ENCODE measurements at regions not wholly inside any gene's neighbourhood (a gene's known extent, or its start where the extent isn't known, plus 50 kb on each side); places are given as distances from the start of the nearest gene placed in this dataset.
"Not testable (repeated sequence)": the region's sequence is repeated elsewhere in the genome, so short reads cannot be mapped to it uniquely, and the experiment has no call there.

- no peaks in the 10 kb centered on the region for H3K27me3 ChIP-seq (ENCODE audit: insufficient read depth, low read length)
- H3K9me3 ChIP-seq (ENCODE audit: low read length): no peaks in the 10 kb centered on the region
- no peak overlapping the region for H2AFZ ChIP-seq (ENCODE audit: low read length)
- no peak for TF ChIP-seq CTCF (IDR thresholded peaks at IDR 0.05; ENCODE audit: low read length)
- TF ChIP-seq EZH2 (IDR thresholded peaks at IDR 0.05; ENCODE audit: borderline replicate concordance, low read length): no peak
- no peaks in the 10 kb centered on the region for H3K79me2 ChIP-seq (ENCODE audit: insufficient read depth, low read length)
- H3K9me2 ChIP-seq (ENCODE audit: low read depth, low read length): no peaks in the 10 kb centered on the region
- no peaks in the 10 kb centered on the region for H3K4me1 ChIP-seq (ENCODE audit: insufficient read depth, low read length, severe bottlenecking)
- no peak overlapping the region for H3K27ac ChIP-seq (ENCODE audit: low read depth, low read length, poor library complexity, severe bottlenecking)
- no peaks in the 10 kb centered on the region for H3F3A ChIP-seq (ENCODE audit: insufficient read depth, low read length)
- no peaks in the 10 kb centered on the region for H3K36me3 ChIP-seq (ENCODE audit: insufficient read depth, low read length)
- no peak overlapping the region for H3K9ac ChIP-seq (ENCODE audit: low read length)
- no peak overlapping the region for H3K4me3 ChIP-seq (ENCODE audit: low read depth, low read length, poor library complexity, severe bottlenecking)
- H4K20me1 ChIP-seq (ENCODE audit: insufficient read depth, low read length): no peaks in the 10 kb centered on the region
- no peak overlapping the region for H3K4me2 ChIP-seq (ENCODE audit: low read length)
Observed at GRCh38 chr5:174945853-174946252, 221.5 kb downstream of the MSX2 start.

- no peak for TF ChIP-seq CTCF (IDR thresholded peaks at IDR 0.05; ENCODE audit: low read length)
- TF ChIP-seq EZH2 (IDR thresholded peaks at IDR 0.05; ENCODE audit: borderline replicate concordance, low read length): no peak
- Histone ChIP-seq H3K27ac (ENCODE audit: low read depth, low read length, poor library complexity, severe bottlenecking) (no peak overlapping the region), H2AFZ (ENCODE audit: low read length) (no peak overlapping the region), H3K9me2 (ENCODE audit: low read depth, low read length) (no peaks in the 10 kb centered on the region), H3K9ac (ENCODE audit: low read length) (no peak overlapping the region), H3F3A (ENCODE audit: insufficient read depth, low read length) (no peaks in the 10 kb centered on the region), H4K20me1 (ENCODE audit: insufficient read depth, low read length) (no peaks in the 10 kb centered on the region), H3K9me3 (ENCODE audit: low read length) (no peaks in the 10 kb centered on the region), H3K79me2 (ENCODE audit: insufficient read depth, low read length) (no peaks in the 10 kb centered on the region), H3K4me1 (ENCODE audit: insufficient read depth, low read length, severe bottlenecking) (no peaks in the 10 kb centered on the region), H3K36me3 (ENCODE audit: insufficient read depth, low read length) (no peaks in the 10 kb centered on the region), H3K4me2 (ENCODE audit: low read length) (no peak overlapping the region), H3K27me3 (ENCODE audit: insufficient read depth, low read length) (no peaks in the 10 kb centered on the region), H3K4me3 (ENCODE audit: low read depth, low read length, poor library complexity, severe bottlenecking) (no peak overlapping the region)
Observed at GRCh38 chr5:174943785-174944184, 219.4 kb downstream of the MSX2 start.

- H3K9me3 ChIP-seq (ENCODE audit: low read length); H2AFZ ChIP-seq (ENCODE audit: low read length); H4K20me1 ChIP-seq (ENCODE audit: insufficient read depth, low read length); H3K27me3 ChIP-seq (ENCODE audit: insufficient read depth, low read length); H3K4me2 ChIP-seq (ENCODE audit: low read length); H3K4me3 ChIP-seq (ENCODE audit: low read depth, low read length, poor library complexity, severe bottlenecking); H3K36me3 ChIP-seq (ENCODE audit: insufficient read depth, low read length); H3F3A ChIP-seq (ENCODE audit: insufficient read depth, low read length); H3K79me2 ChIP-seq (ENCODE audit: insufficient read depth, low read length); H3K9me2 ChIP-seq (ENCODE audit: low read depth, low read length); H3K9ac ChIP-seq (ENCODE audit: low read length); H3K27ac ChIP-seq (ENCODE audit: low read depth, low read length, poor library complexity, severe bottlenecking); H3K4me1 ChIP-seq (ENCODE audit: insufficient read depth, low read length, severe bottlenecking): not testable (repeated sequence)
Observed at GRCh38 chr5:174943002-174943401, 218.6 kb downstream of the MSX2 start.

GRCh38 chr5:174937201-174938123 is 213.1 kb downstream of the MSX2 start:
- Histone ChIP-seq H3K27ac (ENCODE audit: low read depth, low read length, poor library complexity, severe bottlenecking) (no peak overlapping the region), H4K20me1 (ENCODE audit: insufficient read depth, low read length) (no peaks in the 10 kb centered on the region), H3K4me1 (ENCODE audit: insufficient read depth, low read length, severe bottlenecking) (no peaks in the 10 kb centered on the region), H3K79me2 (ENCODE audit: insufficient read depth, low read length) (no peaks in the 10 kb centered on the region), H3F3A (ENCODE audit: insufficient read depth, low read length) (no peaks in the 10 kb centered on the region), H3K9me2 (ENCODE audit: low read depth, low read length) (no peaks in the 10 kb centered on the region), H3K27me3 (ENCODE audit: insufficient read depth, low read length) (no peaks in the 10 kb centered on the region; the same call in 1 of the 2 replicates), H2AFZ (ENCODE audit: low read length) (no peak overlapping the region), H3K4me2 (ENCODE audit: low read length) (no peak overlapping the region), H3K9ac (ENCODE audit: low read length) (no peak overlapping the region), H3K36me3 (ENCODE audit: insufficient read depth, low read length) (no peaks in the 10 kb centered on the region), H3K9me3 (ENCODE audit: low read length) (no peaks in the 10 kb centered on the region), H3K4me3 (ENCODE audit: low read depth, low read length, poor library complexity, severe bottlenecking) (no peak overlapping the region)
- TF ChIP-seq CTCF (IDR thresholded peaks at IDR 0.05; ENCODE audit: low read length): no peak
- no peak for TF ChIP-seq EZH2 (IDR thresholded peaks at IDR 0.05; ENCODE audit: borderline replicate concordance, low read length)

Measured in OCI-LY1 (cell line).